ENCODE measurements at regions not wholly inside any gene's neighbourhood (a gene's known extent, or its start where the extent isn't known, plus 50 kb on each side); places are given as distances from the start of the nearest gene placed in this dataset.
"Not testable (repeated sequence)": the region's sequence is repeated elsewhere in the genome, so short reads cannot be mapped to it uniquely, and the experiment has no call there.

GRCh38 chr1:193931356-193931755 lies 744.9 kb upstream of the B3GALT2 start:
- H3K27ac Mint-ChIP-seq, result no peak overlapping the region
- H3K27me3 Mint-ChIP-seq (ENCODE audit: low read depth), result no peaks in the 10 kb centered on the region
- no peak for DNase-seq (ENCODE audit: low spot score)
- no peak overlapping the region for H3K4me3 Mint-ChIP-seq
- H3K4me1 Mint-ChIP-seq (ENCODE audit: low read depth), result no peaks in the 10 kb centered on the region
- peaks cover 1% of the 10 kb centered on the region for H3K36me3 Mint-ChIP-seq (ENCODE audit: low read depth)
- H3K9me3 Mint-ChIP-seq, result peaks cover 10% of the 10 kb centered on the region

GRCh38 chr1:193929374-193930033 lies 743.1 kb upstream of the B3GALT2 start:
- DNase-seq (ENCODE audit: low spot score), result no peak

GRCh38 chr1:193927550-193927949 lies 741.1 kb upstream of the B3GALT2 start:
- Mint-ChIP-seq H3K27ac (no peak overlapping the region), H3K4me3 (no peak overlapping the region), H3K27me3 (ENCODE audit: low read depth) (no peaks in the 10 kb centered on the region), H3K4me1 (ENCODE audit: low read depth) (no peaks in the 10 kb centered on the region), H3K36me3 (ENCODE audit: low read depth) (peaks cover 1% of the 10 kb centered on the region), H3K9me3 (peaks cover 11% of the 10 kb centered on the region)
- DNase-seq (ENCODE audit: low spot score), result no peak

More at GRCh38 chr1:193929374-193930033, 743.1 kb upstream of the B3GALT2 start:
- Mint-ChIP-seq H3K9me3 (peaks cover 11% of the 10 kb centered on the region), H3K4me3 (no peak overlapping the region), H3K27ac (no peak overlapping the region), H3K4me1 (ENCODE audit: low read depth) (no peaks in the 10 kb centered on the region), H3K27me3 (ENCODE audit: low read depth) (no peaks in the 10 kb centered on the region), H3K36me3 (ENCODE audit: low read depth) (peaks cover 1% of the 10 kb centered on the region)

- no peaks in the 10 kb centered on the region for H3K27me3 Mint-ChIP-seq (ENCODE audit: low read depth)
- H3K36me3 Mint-ChIP-seq (ENCODE audit: low read depth), result peaks cover 1% of the 10 kb centered on the region
- no peak overlapping the region for H3K4me3 Mint-ChIP-seq
- H3K9me3 Mint-ChIP-seq, result peaks cover 11% of the 10 kb centered on the region
- no peaks in the 10 kb centered on the region for H3K4me1 Mint-ChIP-seq (ENCODE audit: low read depth)
- H3K27ac Mint-ChIP-seq, result no peak overlapping the region
- no peak for DNase-seq (ENCODE audit: low spot score)
These were observed 740.5 kb upstream of the B3GALT2 start for GRCh38 chr1:193926956-193927355.

GRCh38 chr1:193919827-193920226 lies 733.4 kb upstream of the B3GALT2 start:
- no peaks in the 10 kb centered on the region for H3K4me1 Mint-ChIP-seq (ENCODE audit: low read depth)
- no peaks in the 10 kb centered on the region for H3K9me3 Mint-ChIP-seq
- H3K4me3 Mint-ChIP-seq, result no peak overlapping the region

GRCh38 chr1:193916452-193916851 lies 730.0 kb upstream of the B3GALT2 start:
- H3K9me3 Mint-ChIP-seq, result no peaks in the 10 kb centered on the region
- no peaks in the 10 kb centered on the region for H3K27me3 Mint-ChIP-seq (ENCODE audit: low read depth)
- no peak overlapping the region for H3K27ac Mint-ChIP-seq
- DNase-seq (ENCODE audit: low spot score), result no peak
- H3K4me1 Mint-ChIP-seq (ENCODE audit: low read depth), result no peaks in the 10 kb centered on the region
- no peak overlapping the region for H3K4me3 Mint-ChIP-seq
- no peaks in the 10 kb centered on the region for H3K36me3 Mint-ChIP-seq (ENCODE audit: low read depth)

More at GRCh38 chr1:193919827-193920226, 733.4 kb upstream of the B3GALT2 start:
- Mint-ChIP-seq H3K27me3 (ENCODE audit: low read depth) (no peaks in the 10 kb centered on the region), H3K36me3 (ENCODE audit: low read depth) (no peaks in the 10 kb centered on the region), H3K27ac (no peak overlapping the region)
- DNase-seq (ENCODE audit: low spot score), result no peak

- H3K4me3 Mint-ChIP-seq, result no peak overlapping the region
- DNase-seq (ENCODE audit: low spot score), result no peak
- no peak overlapping the region for H3K27ac Mint-ChIP-seq
- no peaks in the 10 kb centered on the region for H3K4me1 Mint-ChIP-seq (ENCODE audit: low read depth)
- no peaks in the 10 kb centered on the region for H3K9me3 Mint-ChIP-seq
- no peaks in the 10 kb centered on the region for H3K27me3 Mint-ChIP-seq (ENCODE audit: low read depth)
- no peaks in the 10 kb centered on the region for H3K36me3 Mint-ChIP-seq (ENCODE audit: low read depth)
These were observed 728.5 kb upstream of the B3GALT2 start for GRCh38 chr1:193914871-193915270.

GRCh38 chr1:193909406-193910082 lies 723.1 kb upstream of the B3GALT2 start:
- H3K9me3 Mint-ChIP-seq, result no peaks in the 10 kb centered on the region
- no peaks in the 10 kb centered on the region for H3K27me3 Mint-ChIP-seq (ENCODE audit: low read depth)
- H3K27ac Mint-ChIP-seq, result no peak overlapping the region
- no peak overlapping the region for H3K4me3 Mint-ChIP-seq
- H3K4me1 Mint-ChIP-seq (ENCODE audit: low read depth), result no peaks in the 10 kb centered on the region
- no peak for DNase-seq (ENCODE audit: low spot score)
- no peaks in the 10 kb centered on the region for H3K36me3 Mint-ChIP-seq (ENCODE audit: low read depth)

GRCh38 chr1:193905288-193906085 lies 719.1 kb upstream of the B3GALT2 start:
- no peak overlapping the region for H3K27ac Mint-ChIP-seq
- no peak overlapping the region for H3K4me3 Mint-ChIP-seq
- no peaks in the 10 kb centered on the region for H3K4me1 Mint-ChIP-seq (ENCODE audit: low read depth)
- H3K9me3 Mint-ChIP-seq, result no peaks in the 10 kb centered on the region
- DNase-seq (ENCODE audit: low spot score), result no peak
- no peaks in the 10 kb centered on the region for H3K27me3 Mint-ChIP-seq (ENCODE audit: low read depth)
- no peaks in the 10 kb centered on the region for H3K36me3 Mint-ChIP-seq (ENCODE audit: low read depth)

- Mint-ChIP-seq H3K9me3 (peaks cover 5% of the 10 kb centered on the region), H3K27me3 (ENCODE audit: low read depth) (no peaks in the 10 kb centered on the region), H3K27ac (no peak overlapping the region), H3K4me3 (no peak overlapping the region), H3K4me1 (ENCODE audit: low read depth) (no peaks in the 10 kb centered on the region), H3K36me3 (ENCODE audit: low read depth) (peaks cover 5% of the 10 kb centered on the region)
- no peak for DNase-seq (ENCODE audit: low spot score)
These were observed 705.4 kb upstream of the B3GALT2 start for GRCh38 chr1:193891788-193892187.

GRCh38 chr1:193890935-193891334 lies 704.5 kb upstream of the B3GALT2 start:
- H3K27me3 Mint-ChIP-seq (ENCODE audit: low read depth), result no peaks in the 10 kb centered on the region

GRCh38 chr1:193884848-193885558 lies 698.6 kb upstream of the B3GALT2 start:
- Mint-ChIP-seq H3K27ac (no peak overlapping the region), H3K36me3 (ENCODE audit: low read depth) (peaks cover 5% of the 10 kb centered on the region)

More at GRCh38 chr1:193890935-193891334, 704.5 kb upstream of the B3GALT2 start:
- Mint-ChIP-seq H3K36me3 (ENCODE audit: low read depth) (peaks cover 5% of the 10 kb centered on the region), H3K27ac (no peak overlapping the region), H3K9me3 (peaks cover 5% of the 10 kb centered on the region), H3K4me3 (no peak overlapping the region), H3K4me1 (ENCODE audit: low read depth) (no peaks in the 10 kb centered on the region)
- DNase-seq (ENCODE audit: low spot score), result no peak

GRCh38 chr1:193877920-193878319 lies 691.5 kb upstream of the B3GALT2 start:
- not testable (repeated sequence) for H3K4me1 Mint-ChIP-seq (ENCODE audit: low read depth); H3K27me3 Mint-ChIP-seq (ENCODE audit: low read depth); H3K27ac Mint-ChIP-seq; H3K4me3 Mint-ChIP-seq; H3K36me3 Mint-ChIP-seq (ENCODE audit: low read depth); DNase-seq (ENCODE audit: low spot score)
- peaks cover 33% of the 10 kb centered on the region for H3K9me3 Mint-ChIP-seq

More at GRCh38 chr1:193884848-193885558, 698.6 kb upstream of the B3GALT2 start:
- H3K4me3 Mint-ChIP-seq, result no peak overlapping the region
- no peaks in the 10 kb centered on the region for H3K4me1 Mint-ChIP-seq (ENCODE audit: low read depth)
- H3K9me3 Mint-ChIP-seq, result peaks cover 5% of the 10 kb centered on the region
- no peak for DNase-seq (ENCODE audit: low spot score)
- H3K27me3 Mint-ChIP-seq (ENCODE audit: low read depth), result no peaks in the 10 kb centered on the region
